ENCODE measurements at regions not wholly inside any gene's neighbourhood (a gene's known extent, or its start where the extent isn't known, plus 50 kb on each side); places are given as distances from the start of the nearest gene placed in this dataset.
A peak's percentile ranks its signal among the peaks of the same experiment; 100 is the strongest.

GRCh38 chr5:4893063-4893744, 246.9 kb upstream of the ADAMTS16 start:
- intact Hi-C loops (cut with DNase I), result no loop called here
- H3K27me3 ChIP-seq, result no peaks in the 10 kb centered on the region
- WGBS, 3 donors, result 88 to 95% (median 89%) methylated on average over 9 of the region's 9 CpGs
- TF ChIP-seq CTCF (IDR thresholded peaks at IDR 0.05) (no peak), POLR2A (IDR thresholded peaks at IDR 0.05) (no peak), EP300 (IDR thresholded peaks at IDR 0.05) (no peak)
- no peak overlapping the region for H3K27ac ChIP-seq
- no peaks in the 10 kb centered on the region for H3K36me3 ChIP-seq
- H3K9me3 ChIP-seq, result no peaks in the 10 kb centered on the region
- DNase-seq, result no peak
- no peaks in the 10 kb centered on the region for H3K4me1 ChIP-seq (ENCODE audit: insufficient read depth)
- no peak overlapping the region for H3K4me3 ChIP-seq

GRCh38 chr5:4896328-4896727, 243.8 kb upstream of the ADAMTS16 start:
- intact Hi-C loops (cut with DNase I), result no loop called here
- Histone ChIP-seq H3K27me3 (no peaks in the 10 kb centered on the region), H3K4me1 (ENCODE audit: insufficient read depth) (peaks cover 3% of the 10 kb centered on the region), H3K4me3 (no peak overlapping the region), H3K36me3 (no peaks in the 10 kb centered on the region), H3K9me3 (no peaks in the 10 kb centered on the region), H3K27ac (no peak overlapping the region)
- TF ChIP-seq CTCF (IDR thresholded peaks at IDR 0.05) (no peak), POLR2A (IDR thresholded peaks at IDR 0.05) (no peak), EP300 (IDR thresholded peaks at IDR 0.05) (no peak)
- no peak for DNase-seq
- WGBS, 3 donors, result 44 to 69% (median 59%) methylated on average over 5 of the region's 5 CpGs

GRCh38 chr5:4901305-4901811, 238.8 kb upstream of the ADAMTS16 start:
- Histone ChIP-seq H3K36me3 (no peaks in the 10 kb centered on the region), H3K4me3 (no peak overlapping the region), H3K27me3 (no peaks in the 10 kb centered on the region), H3K9me3 (no peaks in the 10 kb centered on the region), H3K4me1 (ENCODE audit: insufficient read depth) (peaks cover 23% of the 10 kb centered on the region), H3K27ac (peak overlapping the region in 1 of 2 donors; percentile 80)
- TF ChIP-seq CTCF (IDR thresholded peaks at IDR 0.05) (no peak), POLR2A (IDR thresholded peaks at IDR 0.05) (no peak), EP300 (IDR thresholded peaks at IDR 0.05) (no peak)
- peak; percentile 56 to 77 (median 67) for DNase-seq
- intact Hi-C loops (cut with DNase I), result loop anchor here in 2 of 4 donors (10.0 kb wide), 2 partner anchors 83 to 223 kb away; no protein-coding TSS in a partner anchor
- 8 to 19% (median 11%) methylated on average over 15 of the region's 15 CpGs for WGBS, 3 donors

- peak in 2 of 5 donors; percentile 38 to 48 for DNase-seq
- Histone ChIP-seq H3K36me3 (no peaks in the 10 kb centered on the region), H3K4me3 (no peak overlapping the region), H3K4me1 (ENCODE audit: insufficient read depth) (peaks cover 23% of the 10 kb centered on the region), H3K27me3 (no peaks in the 10 kb centered on the region), H3K27ac (peak overlapping the region in 1 of 2 donors; percentile 80), H3K9me3 (no peaks in the 10 kb centered on the region)
- intact Hi-C loops (cut with DNase I), result loop anchor here in 2 of 4 donors (10.0 kb wide), 2 partner anchors 83 to 223 kb away; no protein-coding TSS in a partner anchor
- WGBS, 3 donors, result 8 to 10% (median 9%) methylated on average over 5 of the region's 5 CpGs
- no peak for TF ChIP-seq EP300 (IDR thresholded peaks at IDR 0.05)
- no peak for TF ChIP-seq CTCF (IDR thresholded peaks at IDR 0.05)
- TF ChIP-seq POLR2A (IDR thresholded peaks at IDR 0.05), result no peak
Measured at GRCh38 chr5:4901924-4902323, 238.2 kb upstream of the ADAMTS16 start.

All from ovary (tissue), 7 donors.